SU-DHL-6 (cell line): ENCODE measurements at regions not wholly inside any gene's neighbourhood (a gene's known extent, or its start where the extent isn't known, plus 50 kb on each side); places are given as distances from the start of the nearest gene placed in this dataset.

Source experiments
- EZH2phosphoT487 ChIP-seq: fragments of 200-600 bp; sonication (generic), shearing (Covaris generic); conservative IDR thresholded peaks from 2 replicates; pipeline ENCODE4 v1.6.1; 2018; ENCODE audit warnings: mild to moderate bottlenecking, antibody characterized with exemption, low read length, moderate library complexity, mixed read lengths
- TF ChIP-seq, protein P1 (sequence below): fragments of 200-600 bp; sonication (generic); IDR thresholded peaks from one replicate; pipeline ENCODE4 v1.5.1; 2017; ENCODE audit warnings: antibody characterized with exemption, mild to moderate bottlenecking, low read length, moderate library complexity; ENCODE audit not compliant: insufficient read depth, poor library complexity, severe bottlenecking

DNA sequence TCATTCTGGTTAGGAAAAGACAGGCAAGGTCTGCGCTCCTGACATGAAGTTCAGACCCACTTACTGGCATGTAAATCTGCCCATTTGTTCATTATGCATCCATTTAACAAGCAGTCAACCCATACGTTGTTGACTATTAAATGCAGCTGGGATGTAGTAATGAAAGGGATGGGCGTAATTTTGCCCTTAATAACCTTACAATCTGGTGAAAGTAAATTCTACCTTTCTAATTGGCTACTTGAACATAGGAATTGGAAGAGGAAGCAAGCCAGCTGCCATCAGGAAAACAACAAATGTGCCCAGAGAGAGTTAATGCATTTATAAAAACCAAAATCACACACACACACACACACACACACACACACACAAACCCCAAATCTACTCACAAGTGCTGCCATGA, 170.2 kb upstream of the PITRM1 start:
- TF ChIP-seq, protein P1, sequence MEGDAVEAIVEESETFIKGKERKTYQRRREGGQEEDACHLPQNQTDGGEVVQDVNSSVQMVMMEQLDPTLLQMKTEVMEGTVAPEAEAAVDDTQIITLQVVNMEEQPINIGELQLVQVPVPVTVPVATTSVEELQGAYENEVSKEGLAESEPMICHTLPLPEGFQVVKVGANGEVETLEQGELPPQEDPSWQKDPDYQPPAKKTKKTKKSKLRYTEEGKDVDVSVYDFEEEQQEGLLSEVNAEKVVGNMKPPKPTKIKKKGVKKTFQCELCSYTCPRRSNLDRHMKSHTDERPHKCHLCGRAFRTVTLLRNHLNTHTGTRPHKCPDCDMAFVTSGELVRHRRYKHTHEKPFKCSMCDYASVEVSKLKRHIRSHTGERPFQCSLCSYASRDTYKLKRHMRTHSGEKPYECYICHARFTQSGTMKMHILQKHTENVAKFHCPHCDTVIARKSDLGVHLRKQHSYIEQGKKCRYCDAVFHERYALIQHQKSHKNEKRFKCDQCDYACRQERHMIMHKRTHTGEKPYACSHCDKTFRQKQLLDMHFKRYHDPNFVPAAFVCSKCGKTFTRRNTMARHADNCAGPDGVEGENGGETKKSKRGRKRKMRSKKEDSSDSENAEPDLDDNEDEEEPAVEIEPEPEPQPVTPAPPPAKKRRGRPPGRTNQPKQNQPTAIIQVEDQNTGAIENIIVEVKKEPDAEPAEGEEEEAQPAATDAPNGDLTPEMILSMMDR = no peak
- TF ChIP-seq EZH2phosphoT487 = no peak
